ENCODE measurements at regions not wholly inside any gene's neighbourhood (a gene's known extent, or its start where the extent isn't known, plus 50 kb on each side); places are given as distances from the start of the nearest gene placed in this dataset.

- no peak for TF ChIP-seq CTCF (IDR thresholded peaks at IDR 0.05; ENCODE audit: low read depth, low read length)
- TF ChIP-seq EZH2phosphoT487 (IDR thresholded peaks at IDR 0.05; ENCODE audit: low read depth) = no peak
Measured at GRCh38 chr2:195587966-195588365, 69.1 kb upstream of the SLC39A10 start.
